Activated B cell treated with CpG ODN at 0.5 μM for 24 hours (primary cell): ENCODE measurements at regions not wholly inside any gene's neighbourhood (a gene's known extent, or its start where the extent isn't known, plus 50 kb on each side); places are given as distances from the start of the nearest gene placed in this dataset.

Source experiments
- ATAC-seq: fragments of 200-7000 bp; cut with Tn5 transposase; one replicate; pipeline ENCODE4 v1.10.0; 2021; ENCODE audit warnings: low read depth, mild to moderate bottlenecking, moderate library complexity
- CTCF ChIA-PET: fragments of 350-600 bp; sonication (Branson Sonifier 250); formaldehyde crosslinking; loops from one replicate; lab custom pipeline; 2021; ENCODE audit warnings: antibody characterized with exemption; lab: Charles Lee
- POLR2A ChIA-PET: fragments of 350-600 bp; sonication (Branson Sonifier 250); formaldehyde crosslinking; loops from one replicate; lab custom pipeline; 2021; ENCODE audit warnings: antibody characterized with exemption; lab: Charles Lee
- DNase-seq: peaks from one replicate; pipeline ENCODE4 v3.0.0; 2022
- H3K27ac Mint-ChIP-seq: one replicate; pipeline ENCODE4 v1.8.0; 2020; ENCODE audit warnings: mixed read lengths
- H3K27me3 Mint-ChIP-seq: one replicate; pipeline ENCODE4 v1.8.0; 2021; ENCODE audit warnings: mixed read lengths
- H3K36me3 Mint-ChIP-seq: one replicate; pipeline ENCODE4 v1.8.0; 2021; ENCODE audit warnings: low read depth, mixed read lengths
- H3K4me1 Mint-ChIP-seq: one replicate; pipeline ENCODE4 v1.8.0; 2021; ENCODE audit warnings: mixed read lengths
- H3K4me3 Mint-ChIP-seq: one replicate; pipeline ENCODE4 v1.8.0; 2020; ENCODE audit warnings: mild to moderate bottlenecking, mixed read lengths
- H3K9me3 Mint-ChIP-seq: one replicate; pipeline ENCODE4 v1.8.0; 2020; ENCODE audit warnings: mixed read lengths
- intact Hi-C: fragments of 100-400 bp; cut with micrococcal nuclease; formaldehyde crosslinking; loops from one replicate; pipeline ENCODE4 v1.15.1; 2024
- TF ChIP-seq, protein P1 (sequence below): fragments of 200-600 bp; IDR thresholded peaks from one replicate; pipeline ENCODE4 v1.8.0; 2022; ENCODE audit warnings: antibody characterized with exemption, mild to moderate bottlenecking

DNA sequence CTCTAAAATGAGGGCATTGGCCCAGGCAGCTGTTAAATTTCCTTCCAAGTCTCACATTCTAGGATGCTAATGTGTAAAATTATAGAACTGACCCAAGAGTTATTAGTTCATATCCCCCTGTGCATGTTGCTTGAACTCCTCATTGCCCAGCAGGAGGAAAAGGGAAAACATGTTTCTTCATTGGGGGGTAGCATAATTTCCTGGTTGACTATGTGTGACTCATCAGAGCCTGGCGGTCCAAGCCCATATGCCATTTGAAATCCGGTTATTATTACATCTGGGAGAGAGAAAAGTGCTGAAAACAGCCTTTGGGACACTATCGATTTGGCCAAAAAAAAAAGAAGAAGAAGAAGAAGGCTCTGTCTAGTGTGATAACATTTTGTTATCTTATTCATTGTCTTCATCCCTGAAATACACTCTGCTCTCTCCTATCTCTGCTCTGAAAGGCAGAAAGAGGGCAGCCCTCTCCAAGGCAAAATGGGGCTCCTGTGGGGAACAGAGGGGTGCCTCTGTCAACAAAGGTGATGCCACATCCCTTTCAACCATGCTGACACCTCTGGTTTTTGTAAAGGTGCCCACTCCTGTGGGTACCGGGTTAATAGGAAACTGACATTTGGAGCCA is 114.2 kb downstream of the DAD1 start:
- peaks cover 90% of the 10 kb centered on the region for H3K4me1 Mint-ChIP-seq
- no peaks in the 10 kb centered on the region for H3K9me3 Mint-ChIP-seq
- CTCF ChIA-PET: interaction anchor here (1.1 to 9.2 kb wide), 9 partner anchors 10 to 154 kb away, joined by 3 to 113 read pairs (median 32); no protein-coding TSS in a partner anchor
- H3K27me3 Mint-ChIP-seq: no peaks in the 10 kb centered on the region
- peak overlapping the region; percentile 89 for H3K27ac Mint-ChIP-seq
- DNase-seq (no peak), ATAC-seq (no peak)
- intact Hi-C loops: loop anchor here (5.0 kb wide), 2 partner anchors 177 to 582 kb away; partner anchors contain the start of gene CDH24
- TF ChIP-seq, protein P1, sequence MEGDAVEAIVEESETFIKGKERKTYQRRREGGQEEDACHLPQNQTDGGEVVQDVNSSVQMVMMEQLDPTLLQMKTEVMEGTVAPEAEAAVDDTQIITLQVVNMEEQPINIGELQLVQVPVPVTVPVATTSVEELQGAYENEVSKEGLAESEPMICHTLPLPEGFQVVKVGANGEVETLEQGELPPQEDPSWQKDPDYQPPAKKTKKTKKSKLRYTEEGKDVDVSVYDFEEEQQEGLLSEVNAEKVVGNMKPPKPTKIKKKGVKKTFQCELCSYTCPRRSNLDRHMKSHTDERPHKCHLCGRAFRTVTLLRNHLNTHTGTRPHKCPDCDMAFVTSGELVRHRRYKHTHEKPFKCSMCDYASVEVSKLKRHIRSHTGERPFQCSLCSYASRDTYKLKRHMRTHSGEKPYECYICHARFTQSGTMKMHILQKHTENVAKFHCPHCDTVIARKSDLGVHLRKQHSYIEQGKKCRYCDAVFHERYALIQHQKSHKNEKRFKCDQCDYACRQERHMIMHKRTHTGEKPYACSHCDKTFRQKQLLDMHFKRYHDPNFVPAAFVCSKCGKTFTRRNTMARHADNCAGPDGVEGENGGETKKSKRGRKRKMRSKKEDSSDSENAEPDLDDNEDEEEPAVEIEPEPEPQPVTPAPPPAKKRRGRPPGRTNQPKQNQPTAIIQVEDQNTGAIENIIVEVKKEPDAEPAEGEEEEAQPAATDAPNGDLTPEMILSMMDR: no peak
- no peaks in the 10 kb centered on the region for H3K36me3 Mint-ChIP-seq
- POLR2A ChIA-PET: interaction anchor here (1.0 to 17.2 kb wide), 4 partner anchors 14 to 96 kb away, joined by 7 to 243 read pairs (median 23); no protein-coding TSS in a partner anchor
- no peak overlapping the region for H3K4me3 Mint-ChIP-seq

DNA sequence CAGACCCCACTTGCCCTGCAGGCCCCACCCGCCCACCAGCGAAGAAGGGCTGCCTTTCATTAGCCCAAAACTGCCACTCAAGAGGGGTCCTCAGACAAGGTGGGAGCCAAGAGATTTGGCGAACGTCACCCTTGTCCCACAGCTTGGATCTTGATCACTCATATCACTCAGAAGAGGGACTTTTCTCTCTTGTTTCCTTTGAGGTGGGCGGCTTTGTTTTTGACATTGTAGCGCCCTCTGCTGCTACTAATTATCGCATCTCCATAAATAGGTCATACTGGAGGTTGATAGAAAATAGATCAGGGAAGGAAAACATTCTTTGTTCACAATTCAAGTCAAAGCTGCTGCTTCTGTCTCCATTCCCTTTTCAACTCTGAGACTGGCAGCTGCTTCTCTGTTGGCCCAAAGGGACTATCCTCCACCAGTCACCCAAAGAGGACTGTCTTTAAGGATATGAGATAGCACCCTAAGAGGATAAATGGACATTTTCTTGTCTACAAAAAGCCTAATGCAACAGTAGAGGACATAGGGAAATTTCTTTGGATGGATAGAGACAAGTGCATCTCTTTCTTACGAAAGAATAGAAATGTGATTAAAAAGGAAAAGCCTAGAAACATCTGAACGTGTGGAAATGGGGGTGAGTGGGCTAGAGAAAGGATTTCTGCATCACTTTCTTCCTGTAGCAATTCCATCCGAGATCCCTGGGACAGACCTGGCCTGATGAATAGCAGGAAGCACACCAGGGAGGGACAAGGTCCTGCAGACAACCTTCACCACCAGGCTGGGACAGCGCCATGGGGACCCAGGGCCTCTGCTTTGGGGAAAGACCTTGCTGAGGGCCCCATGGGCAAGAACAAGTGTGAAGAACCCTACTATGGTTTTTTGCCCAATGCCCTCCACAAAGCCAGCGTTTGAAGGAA is 115.8 kb downstream of the DAD1 start:
- H3K36me3 Mint-ChIP-seq: no peaks in the 10 kb centered on the region
- CTCF ChIA-PET: interaction anchor here (0.6 to 9.2 kb wide), 28 partner anchors 12 to 513 kb away, joined by 3 to 113 read pairs (median 4); no protein-coding TSS in a partner anchor
- TF ChIP-seq, protein P1: peak; percentile 40
- no peaks in the 10 kb centered on the region for H3K9me3 Mint-ChIP-seq
- no peaks in the 10 kb centered on the region for H3K27me3 Mint-ChIP-seq
- H3K4me1 Mint-ChIP-seq: peaks cover 89% of the 10 kb centered on the region
- no peak for DNase-seq
- POLR2A ChIA-PET: interaction anchor here (0.6 to 17.2 kb wide), 14 partner anchors 12 to 97 kb away, joined by 3 to 243 read pairs (median 6); no protein-coding TSS in a partner anchor
- H3K27ac Mint-ChIP-seq: peak overlapping the region; percentile 65
- H3K4me3 Mint-ChIP-seq: peak overlapping the region; percentile 3
- ATAC-seq: peak; percentile 64
- intact Hi-C loops: loop anchor here (1.0 to 5.0 kb wide), 9 partner anchors 25 to 380 kb away; no protein-coding TSS in a partner anchor

DNA sequence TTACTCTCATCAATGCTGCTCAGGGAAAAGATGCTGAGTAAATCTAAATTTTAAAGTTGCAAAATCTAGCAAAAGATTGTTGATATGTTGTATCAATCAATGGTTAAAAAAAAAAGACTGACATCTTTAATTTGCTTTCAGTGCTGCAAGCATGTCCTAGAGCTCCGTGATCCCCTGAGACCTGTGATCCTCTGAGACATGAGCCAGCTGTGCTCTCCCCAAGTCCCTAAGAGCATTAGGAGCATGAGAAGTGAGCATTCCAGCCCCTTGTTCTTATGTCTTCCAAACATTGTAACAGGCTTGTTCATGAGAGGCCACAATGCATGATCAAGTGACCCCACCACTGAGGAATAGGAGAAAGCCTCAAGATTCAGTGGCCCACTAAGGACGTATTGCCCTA is 116.6 kb downstream of the DAD1 start:
- peaks cover 82% of the 10 kb centered on the region for H3K4me1 Mint-ChIP-seq
- TF ChIP-seq, protein P1: no peak
- H3K9me3 Mint-ChIP-seq: no peaks in the 10 kb centered on the region
- POLR2A ChIA-PET: interaction anchor here (0.6 to 17.2 kb wide), 14 partner anchors 13 to 98 kb away, joined by 3 to 243 read pairs (median 6); no protein-coding TSS in a partner anchor
- CTCF ChIA-PET: interaction anchor here (0.6 to 9.2 kb wide), 30 partner anchors 12 to 514 kb away, joined by 3 to 113 read pairs (median 4); no protein-coding TSS in a partner anchor
- no peaks in the 10 kb centered on the region for H3K27me3 Mint-ChIP-seq
- ATAC-seq (no peak), DNase-seq (no peak)
- intact Hi-C loops: loop anchor here (2.0 to 5.0 kb wide), 2 partner anchors 180 to 380 kb away; no protein-coding TSS in a partner anchor
- H3K36me3 Mint-ChIP-seq: no peaks in the 10 kb centered on the region
- peak overlapping the region; percentile 65 for H3K27ac Mint-ChIP-seq
- no peak overlapping the region for H3K4me3 Mint-ChIP-seq

DNA sequence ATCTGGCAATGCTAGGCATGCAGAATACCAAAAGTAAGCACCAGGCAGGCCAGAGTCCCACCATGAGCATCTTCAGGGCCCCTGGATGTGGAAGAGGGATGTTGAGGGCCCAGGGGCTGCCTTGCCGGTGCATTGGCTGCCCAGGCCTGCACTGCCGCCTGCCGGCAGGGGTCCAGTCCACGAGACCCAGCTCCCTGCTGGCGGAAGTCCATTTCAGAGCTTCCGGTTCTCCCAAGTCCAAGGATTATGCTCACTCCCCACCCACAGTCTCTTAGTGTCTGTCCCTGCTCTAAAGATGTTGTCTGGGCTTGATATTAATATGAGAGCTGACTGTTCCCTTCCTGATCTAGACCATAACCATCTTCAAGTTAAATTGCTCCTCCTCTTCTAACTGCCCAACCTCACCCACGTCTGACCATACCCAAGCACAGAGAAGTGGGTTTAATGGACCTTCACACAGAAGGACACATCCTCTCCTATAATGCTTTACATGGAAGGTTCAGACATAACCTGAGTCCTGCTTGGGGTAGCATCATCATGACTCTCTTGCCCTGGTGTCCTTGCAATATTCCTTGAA is 117.4 kb downstream of the DAD1 start:
- intact Hi-C loops: loop anchor here (2.0 to 5.0 kb wide), 2 partner anchors 181 to 381 kb away; no protein-coding TSS in a partner anchor
- POLR2A ChIA-PET: interaction anchor here (0.7 to 17.2 kb wide), 7 partner anchors 8 to 81 kb away, joined by 3 to 243 read pairs (median 6); no protein-coding TSS in a partner anchor
- Mint-ChIP-seq H3K4me3 (no peak overlapping the region), H3K27me3 (no peaks in the 10 kb centered on the region), H3K9me3 (no peaks in the 10 kb centered on the region), H3K36me3 (no peaks in the 10 kb centered on the region), H3K4me1 (peaks cover 80% of the 10 kb centered on the region), H3K27ac (peak overlapping the region; percentile 62)
- CTCF ChIA-PET: interaction anchor here (0.7 to 9.2 kb wide), 18 partner anchors 9 to 157 kb away, joined by 3 to 113 read pairs (median 5); no protein-coding TSS in a partner anchor
- TF ChIP-seq, protein P1: no peak
- no peak for DNase-seq
- ATAC-seq: no peak
